HG02970 (cell line): ENCODE measurements at regions not wholly inside any gene's neighbourhood (a gene's known extent, or its start where the extent isn't known, plus 50 kb on each side); places are given as distances from the start of the nearest gene placed in this dataset.
A peak's percentile ranks its signal among the peaks of the same experiment; 100 is the strongest.

Experiments used
- ATAC-seq: cut with Tn5 transposase; IDR thresholded peaks from one replicate; pipeline ENCODE4 v1.9.1; 2021; ENCODE audit warnings: mild to moderate bottlenecking, moderate library complexity, moderate number of reproducible peaks; ENCODE audit not compliant: unreplicated experiment, low FRiP score

DNA sequence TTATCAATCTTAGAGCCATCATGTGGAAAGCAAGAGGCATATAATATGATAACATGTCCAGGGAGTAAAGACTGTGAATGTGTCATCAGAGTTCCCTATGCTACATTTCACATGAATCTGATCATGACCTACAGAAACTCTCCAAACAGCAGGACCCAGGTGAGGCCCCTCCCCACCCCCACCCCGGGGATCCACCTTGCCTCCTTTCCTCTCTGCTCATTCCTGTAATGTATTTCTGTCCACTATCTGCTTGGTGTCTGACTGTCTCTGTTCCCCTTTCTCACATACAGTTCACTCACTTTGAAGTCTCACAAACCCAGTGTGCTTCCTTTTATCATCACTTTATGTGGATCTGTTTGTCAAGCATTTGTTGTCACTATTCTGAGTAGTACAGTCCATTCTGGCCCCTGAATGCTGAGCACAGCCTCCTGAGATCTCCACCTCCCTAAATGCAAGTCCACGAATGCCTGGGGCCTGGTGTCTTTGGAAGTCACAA is 76.4 kb upstream of the SMARCA2 start:
- no peak for ATAC-seq

DNA sequence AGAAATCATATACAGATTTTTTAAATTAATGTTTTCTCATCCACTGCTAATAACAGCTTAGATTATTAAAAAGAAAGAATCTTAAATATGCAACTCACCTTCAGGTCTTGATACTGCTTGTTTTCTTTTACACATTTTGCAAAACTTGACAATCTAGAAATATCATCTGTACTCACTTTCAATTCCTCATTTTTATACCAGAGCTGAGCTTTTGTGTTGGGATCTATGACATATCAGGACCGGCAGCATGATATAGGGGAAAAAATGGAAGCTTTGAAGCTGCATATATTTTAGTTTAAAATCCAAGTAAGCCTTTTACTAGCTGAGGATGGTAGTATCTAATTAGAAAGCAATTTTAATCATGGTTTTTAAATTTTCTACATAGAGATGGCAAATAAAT is 75.7 kb upstream of the SMARCA2 start:
- no peak for ATAC-seq

DNA sequence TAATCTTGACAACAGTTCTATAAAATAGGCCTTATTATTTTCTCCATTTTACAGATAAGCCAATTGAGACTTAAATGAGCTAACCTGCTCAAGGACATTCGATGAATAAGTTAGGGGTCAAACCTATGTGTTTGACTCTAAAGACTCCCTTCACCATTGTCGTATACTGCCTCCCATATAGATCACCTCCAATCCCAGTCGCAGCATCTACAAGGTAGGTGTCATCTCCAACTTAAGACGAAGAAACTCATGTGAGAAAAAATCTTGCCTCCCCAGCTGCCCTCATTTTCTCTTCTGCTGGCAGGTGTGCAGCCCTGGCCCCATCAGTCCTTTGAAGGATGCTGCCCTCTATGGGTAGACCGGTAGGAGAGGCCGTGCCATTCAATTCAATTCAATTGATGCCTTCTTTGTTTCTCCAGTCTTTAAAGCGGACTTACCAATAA is 75.2 kb upstream of the SMARCA2 start:
- ATAC-seq, result peak; percentile 71

DNA sequence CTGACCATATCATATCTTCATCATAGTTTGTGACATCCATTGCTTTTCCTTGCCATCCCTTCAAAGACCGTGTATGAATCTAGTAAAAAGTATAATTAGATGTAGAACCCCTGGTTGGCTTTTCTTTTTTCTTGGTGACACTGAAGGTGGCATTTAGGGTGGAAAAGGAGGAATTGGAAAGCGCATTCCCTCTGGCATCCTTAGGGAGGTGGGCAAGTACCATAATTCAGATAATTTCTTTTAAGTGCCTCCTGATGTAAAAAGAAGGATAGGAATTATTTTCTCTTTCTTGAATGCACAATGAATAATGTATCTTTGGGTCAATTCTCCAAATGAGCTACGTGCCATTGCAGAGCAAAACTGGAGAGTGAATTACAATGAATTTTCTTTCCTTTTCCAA is 73.2 kb upstream of the SMARCA2 start:
- ATAC-seq, result no peak

DNA sequence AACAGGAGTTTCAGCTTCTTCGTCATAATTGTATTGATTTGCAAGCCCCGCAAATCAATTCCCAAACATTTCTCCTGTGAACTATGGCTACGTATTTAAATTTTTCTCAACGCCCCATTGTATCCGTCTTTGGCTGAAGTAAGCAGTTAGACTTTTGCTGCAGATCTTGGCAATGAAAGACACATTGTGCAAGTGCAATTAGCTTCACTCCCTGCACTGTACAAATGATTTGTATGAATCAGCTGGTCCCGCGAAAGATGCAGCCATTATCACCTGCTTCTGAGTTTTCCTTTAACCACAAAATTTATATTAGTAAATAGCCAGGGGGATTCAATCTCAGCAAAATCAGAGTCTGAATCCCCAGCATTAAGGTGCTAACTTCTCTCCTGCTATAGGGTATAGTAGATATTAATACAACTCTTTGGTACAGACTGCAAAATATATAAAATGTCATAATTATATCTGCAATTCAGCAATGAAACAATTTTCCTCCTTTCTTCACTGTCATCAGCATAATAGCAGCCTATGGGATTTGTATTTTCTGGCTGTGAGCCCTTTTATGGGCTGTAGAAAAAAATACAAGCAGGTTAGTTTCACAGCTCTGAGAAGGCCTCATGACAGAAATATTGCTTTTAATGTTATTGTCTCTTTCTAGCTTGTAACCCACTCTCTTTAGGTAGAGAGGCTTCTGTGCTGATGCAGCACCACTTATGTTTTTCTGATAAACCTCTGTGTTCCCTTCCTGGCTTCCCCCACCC is 68.4 kb upstream of the SMARCA2 start:
- no peak for ATAC-seq

DNA sequence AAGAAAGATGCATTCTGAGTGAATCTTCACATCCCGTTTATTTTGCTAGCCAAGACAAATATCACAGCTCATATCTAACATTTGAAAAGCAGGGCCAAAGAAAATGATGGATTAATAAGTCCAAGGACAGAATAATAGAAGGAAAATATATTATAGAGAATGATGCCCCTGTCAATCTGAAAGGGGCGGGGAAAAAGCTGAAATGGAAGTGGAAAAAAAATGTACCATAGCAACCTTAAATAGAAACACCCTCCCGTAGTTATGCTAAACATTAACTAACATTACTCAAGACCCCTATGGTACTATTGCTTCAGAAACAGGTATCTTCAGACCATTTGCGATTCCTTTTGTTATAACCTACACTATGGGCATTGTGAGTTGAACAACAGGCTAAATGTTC is 67.7 kb upstream of the SMARCA2 start:
- ATAC-seq, result no peak

DNA sequence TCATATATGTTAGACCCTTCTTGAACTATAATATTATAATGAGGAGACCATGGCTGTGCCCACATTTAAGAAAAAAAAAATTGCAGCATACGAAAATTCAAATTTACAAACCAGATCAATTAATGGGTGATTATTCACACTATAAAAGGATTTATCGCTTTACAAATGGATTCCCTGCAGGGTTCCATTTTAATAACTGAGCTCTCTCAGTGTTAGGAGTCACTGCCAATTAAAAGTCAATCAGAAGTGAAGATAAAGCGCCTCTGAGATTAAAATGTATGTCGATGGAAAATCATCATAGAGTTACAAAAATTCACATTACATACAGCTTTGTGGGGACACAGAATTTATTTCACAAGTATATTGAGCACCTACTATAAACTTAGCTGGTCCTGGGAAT is 66.6 kb upstream of the SMARCA2 start:
- ATAC-seq, result no peak

DNA sequence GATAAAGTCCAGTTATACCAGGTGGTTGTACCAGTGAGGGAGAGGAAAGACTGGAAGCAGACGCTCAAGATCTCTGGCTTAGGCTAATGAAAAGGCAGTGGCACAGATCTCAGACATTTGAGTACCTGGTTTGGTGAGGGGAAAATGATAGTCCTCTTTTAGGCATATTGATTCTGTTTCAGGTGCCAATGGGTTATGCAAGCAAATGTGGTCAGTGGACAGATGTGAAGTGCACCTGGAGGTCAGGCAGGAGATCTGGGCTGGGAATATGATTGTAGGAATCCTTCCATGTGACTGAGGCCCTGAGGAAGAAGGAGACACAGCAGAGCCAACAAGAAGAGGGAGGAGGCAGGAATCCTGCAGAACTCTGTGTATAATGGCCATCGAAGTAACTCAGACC is 63.7 kb upstream of the SMARCA2 start:
- ATAC-seq, result no peak

DNA sequence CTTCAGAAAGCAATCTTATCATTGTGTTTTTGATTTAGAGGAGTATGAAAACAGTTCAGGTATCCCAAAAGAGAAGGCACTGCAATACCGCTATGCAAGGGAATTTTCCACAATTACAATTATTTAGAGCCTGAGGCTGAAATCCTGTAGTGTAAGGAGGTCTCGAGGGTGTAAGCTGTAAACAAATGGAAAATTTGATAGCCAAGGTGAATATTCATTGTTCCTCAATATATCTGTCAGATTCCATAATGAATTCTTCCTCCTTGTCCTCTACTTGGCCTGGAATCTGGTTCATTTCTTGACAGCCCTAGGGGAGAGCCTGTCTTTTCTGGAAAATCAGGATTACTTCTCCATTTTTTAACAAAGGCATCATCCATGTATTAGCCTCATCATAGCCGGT is 63.1 kb upstream of the SMARCA2 start:
- ATAC-seq, result no peak

DNA sequence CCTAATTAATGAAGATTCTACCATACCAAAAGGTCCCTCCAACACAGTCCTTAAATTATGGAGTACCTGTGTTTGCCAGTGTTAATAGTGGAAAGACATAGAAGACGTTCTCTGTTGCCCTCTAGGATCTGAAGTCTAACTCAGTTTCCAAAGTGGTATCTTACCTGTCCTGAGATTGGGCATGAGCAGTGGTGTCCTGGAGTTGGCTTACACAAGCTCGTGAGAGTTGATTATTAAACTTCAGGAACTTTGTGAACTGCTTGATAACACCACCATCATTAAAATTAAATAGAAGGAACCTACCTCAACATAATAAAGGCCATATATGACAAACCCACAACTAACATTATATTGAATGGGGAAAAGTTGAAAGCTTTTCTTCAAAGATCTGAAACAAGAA is 60.9 kb upstream of the SMARCA2 start:
- no peak for ATAC-seq

DNA sequence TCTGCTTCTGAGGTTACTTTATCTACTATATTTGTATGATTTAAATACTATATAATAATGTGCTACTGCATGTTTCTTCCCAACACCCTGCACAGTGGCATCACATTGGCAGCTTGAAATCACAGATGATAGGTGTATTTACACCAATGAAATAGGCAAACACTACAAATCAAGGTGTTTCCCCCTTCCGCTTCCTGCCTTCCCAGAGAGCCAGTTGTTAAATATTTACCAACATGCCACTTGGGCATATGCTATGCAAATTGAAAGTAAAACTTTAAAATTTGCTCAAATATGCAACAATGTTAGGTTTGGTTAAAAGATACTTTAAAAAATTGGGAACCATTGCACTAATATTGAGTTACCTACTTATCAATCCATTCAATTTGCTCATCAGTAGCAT is 58.2 kb upstream of the SMARCA2 start:
- ATAC-seq, result no peak

DNA sequence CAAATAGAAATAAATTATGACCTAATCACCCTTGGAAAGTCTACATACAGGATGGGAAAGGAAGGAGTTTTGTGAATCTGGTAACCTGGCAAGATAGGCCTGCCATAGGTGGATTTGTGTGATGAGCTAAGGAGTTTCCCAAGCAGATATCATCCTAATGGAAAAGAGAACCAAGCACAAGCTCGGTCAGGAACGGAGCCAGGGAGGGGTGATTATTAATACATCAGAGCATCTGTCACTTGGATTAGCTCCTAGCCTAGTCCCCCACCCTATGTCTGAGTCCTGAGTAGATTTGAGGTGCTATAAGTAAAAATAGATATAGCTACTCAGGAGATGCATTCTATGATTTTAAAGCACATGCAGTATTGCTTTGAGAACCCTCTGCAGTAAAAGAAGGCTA is 57.3 kb upstream of the SMARCA2 start:
- no peak for ATAC-seq

DNA sequence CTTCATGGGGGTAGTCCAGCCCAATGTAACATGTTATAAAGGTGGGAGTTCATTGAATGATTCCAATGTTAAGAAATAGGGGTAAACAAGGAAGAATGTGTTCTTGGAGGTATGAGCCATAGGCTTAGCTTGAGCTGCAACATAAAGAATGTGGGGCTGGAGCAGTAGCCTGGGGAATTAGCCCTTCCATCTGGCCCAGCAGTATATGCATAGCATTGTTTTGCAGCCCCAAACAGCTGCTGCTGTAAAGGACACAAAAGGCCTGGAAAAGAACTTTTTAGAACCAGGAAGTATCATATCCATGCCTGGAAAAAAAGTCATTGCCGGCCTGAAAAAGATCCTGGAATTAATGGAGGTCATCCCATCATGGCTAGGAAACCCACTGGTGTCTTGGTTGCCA is 55.8 kb upstream of the SMARCA2 start:
- no peak for ATAC-seq

DNA sequence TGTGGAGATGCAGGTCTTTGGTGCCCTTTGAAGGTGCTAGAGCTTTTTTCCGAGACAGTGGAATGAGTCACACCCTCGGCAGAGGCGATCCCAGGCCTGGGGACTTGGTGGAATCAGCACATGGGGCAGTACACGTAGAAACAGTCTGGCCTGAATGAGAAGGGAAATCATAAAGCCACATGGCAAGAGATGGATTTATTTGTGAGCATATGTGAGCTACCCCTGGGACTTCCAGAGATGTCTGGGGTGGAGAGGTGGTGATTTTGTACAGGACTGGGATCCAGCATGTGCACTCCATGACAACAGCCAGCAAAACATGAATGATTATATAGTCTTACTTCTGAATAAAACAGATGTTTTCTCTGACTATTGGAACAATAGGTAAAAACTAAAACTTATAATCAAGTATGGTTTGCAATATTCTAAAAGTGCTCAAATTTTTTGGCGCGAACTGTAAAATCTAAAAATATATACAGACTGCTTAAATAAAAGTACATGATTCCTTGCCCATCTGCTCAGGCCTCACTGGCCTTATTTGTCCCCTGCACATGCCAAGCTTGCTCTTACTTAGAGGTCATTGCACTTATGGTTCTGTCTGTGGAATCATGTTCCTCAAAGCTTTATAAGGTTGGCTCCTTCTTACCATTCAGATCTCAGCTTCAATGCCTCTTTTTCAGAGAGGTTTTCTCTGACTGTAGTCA is 54.7 kb upstream of the SMARCA2 start:
- no peak for ATAC-seq

DNA sequence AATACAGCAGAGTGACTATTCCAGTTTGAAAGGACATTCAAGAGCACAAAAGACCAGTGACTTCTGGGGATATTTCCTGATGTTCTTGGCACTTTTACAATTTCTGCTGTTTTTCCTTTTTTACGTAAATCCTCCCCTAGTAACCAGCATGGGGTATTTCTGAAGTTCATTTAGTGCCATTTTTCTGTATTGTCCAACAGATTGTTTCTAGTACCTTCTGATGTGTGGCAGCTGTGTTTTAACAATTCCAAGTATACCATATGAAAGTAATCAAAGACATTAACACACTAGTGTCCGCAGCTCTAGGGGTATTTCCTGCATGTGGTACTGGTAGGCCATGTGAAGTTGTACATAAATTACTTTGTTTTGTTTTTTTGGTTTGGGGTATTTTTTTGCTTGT is 53.0 kb upstream of the SMARCA2 start:
- ATAC-seq, result no peak

DNA sequence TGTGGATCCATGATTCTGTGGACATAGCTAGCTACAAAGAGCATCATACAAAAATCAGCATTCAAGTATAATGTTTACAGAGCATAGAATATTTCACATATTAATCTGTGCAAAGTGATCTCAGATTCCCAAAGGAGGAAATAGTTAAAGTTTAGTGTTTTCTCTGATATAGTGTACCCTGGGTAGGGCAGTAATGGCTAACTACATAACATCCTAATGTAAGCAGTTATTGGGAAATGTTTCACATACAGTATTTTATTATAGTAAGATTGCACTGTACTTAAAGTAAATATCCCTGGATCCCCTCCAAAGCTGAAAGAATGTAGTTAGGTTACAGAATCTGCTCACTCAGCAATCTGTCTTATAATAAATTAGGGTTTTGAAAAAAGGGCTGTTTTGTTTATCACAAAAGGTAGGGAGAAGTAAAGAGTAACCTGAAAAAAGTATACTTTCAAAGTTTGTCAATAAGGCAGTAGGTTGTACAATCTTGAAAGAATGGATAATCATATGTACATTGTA is 52.5 kb upstream of the SMARCA2 start:
- ATAC-seq, result no peak

DNA sequence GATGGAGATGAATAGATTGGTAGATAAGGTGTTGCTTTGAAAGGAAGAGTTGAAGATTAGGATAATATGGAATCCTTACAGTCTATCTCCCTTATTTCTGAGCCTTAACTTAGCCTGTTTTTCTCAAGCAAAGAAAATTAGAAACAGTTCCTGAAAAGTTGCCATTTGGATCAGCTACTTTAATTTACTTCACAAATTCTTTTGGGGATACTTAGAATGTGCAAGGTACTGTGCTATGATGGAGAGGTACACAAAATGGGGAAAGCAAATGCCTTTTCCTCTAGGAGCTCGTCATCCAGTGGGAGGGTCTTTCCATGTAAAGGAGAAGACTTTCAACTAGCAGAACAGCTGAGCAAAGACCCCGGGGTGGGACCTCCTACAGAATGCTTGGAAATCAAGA is 51.1 kb upstream of the SMARCA2 start:
- no peak for ATAC-seq
